PC-9 (cell line): ENCODE measurements at regions not wholly inside any gene's neighbourhood (a gene's known extent, or its start where the extent isn't known, plus 50 kb on each side); places are given as distances from the start of the nearest gene placed in this dataset.

Experiments
- EZH2 ChIP-seq: fragments of 200-600 bp; sonication (generic); IDR thresholded peaks from 2 replicates; pipeline ENCODE4 v1.8.0; 2017; ENCODE audit warnings: antibody characterized with exemption, low read depth
- TF ChIP-seq, protein P1 (sequence below): fragments of 200-600 bp; sonication (generic); conservative IDR thresholded peaks from 2 replicates; pipeline ENCODE4 v1.6.1; 2017; ENCODE audit warnings: mixed run types, antibody characterized with exemption, mild to moderate bottlenecking, moderate library complexity

GRCh38 chr3:166435469-166436057 lies 598.3 kb upstream of the BCHE start:
- TF ChIP-seq, protein P1, sequence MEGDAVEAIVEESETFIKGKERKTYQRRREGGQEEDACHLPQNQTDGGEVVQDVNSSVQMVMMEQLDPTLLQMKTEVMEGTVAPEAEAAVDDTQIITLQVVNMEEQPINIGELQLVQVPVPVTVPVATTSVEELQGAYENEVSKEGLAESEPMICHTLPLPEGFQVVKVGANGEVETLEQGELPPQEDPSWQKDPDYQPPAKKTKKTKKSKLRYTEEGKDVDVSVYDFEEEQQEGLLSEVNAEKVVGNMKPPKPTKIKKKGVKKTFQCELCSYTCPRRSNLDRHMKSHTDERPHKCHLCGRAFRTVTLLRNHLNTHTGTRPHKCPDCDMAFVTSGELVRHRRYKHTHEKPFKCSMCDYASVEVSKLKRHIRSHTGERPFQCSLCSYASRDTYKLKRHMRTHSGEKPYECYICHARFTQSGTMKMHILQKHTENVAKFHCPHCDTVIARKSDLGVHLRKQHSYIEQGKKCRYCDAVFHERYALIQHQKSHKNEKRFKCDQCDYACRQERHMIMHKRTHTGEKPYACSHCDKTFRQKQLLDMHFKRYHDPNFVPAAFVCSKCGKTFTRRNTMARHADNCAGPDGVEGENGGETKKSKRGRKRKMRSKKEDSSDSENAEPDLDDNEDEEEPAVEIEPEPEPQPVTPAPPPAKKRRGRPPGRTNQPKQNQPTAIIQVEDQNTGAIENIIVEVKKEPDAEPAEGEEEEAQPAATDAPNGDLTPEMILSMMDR = no peak
- no peak for TF ChIP-seq EZH2
